GM12892 (cell line): ENCODE measurements at regions not wholly inside any gene's neighbourhood (a gene's known extent, or its start where the extent isn't known, plus 50 kb on each side); places are given as distances from the start of the nearest gene placed in this dataset.

Source experiments
- DNase-seq: peaks from one replicate; pipeline ENCODE4 v3.0.0; 2011; ENCODE audit not compliant: insufficient read length
- FAIRE-seq: peaks from 2 replicates; lab custom pipeline; 2011; peaks lifted over from hg19 to GRCh38; lab: Jason Lieb, UNC
- POLR2A ChIP-seq: IDR thresholded peaks from 2 replicates; pipeline ENCODE4 v1.6.1; 2011; ENCODE audit warnings: low read depth, low read length, control low read depth
- POLR2AphosphoS5 ChIP-seq: IDR thresholded peaks from 2 replicates; pipeline ENCODE4 v1.6.1; 2011; ENCODE audit warnings: low read depth, low read length, control low read depth
- TAF1 ChIP-seq: IDR thresholded peaks from 2 replicates; pipeline ENCODE4 v1.6.1; 2011; ENCODE audit warnings: low read depth, mild to moderate bottlenecking, control low read depth, low read length, borderline replicate concordance

GRCh38 chr2:42918671-42919318, 126.4 kb upstream of the HAAO start:
- no peak for DNase-seq
- no peak for FAIRE-seq
- TF ChIP-seq POLR2AphosphoS5 (no peak), TAF1 (no peak), POLR2A (no peak)

- TF ChIP-seq POLR2A (no peak), POLR2AphosphoS5 (no peak), TAF1 (no peak)
- FAIRE-seq (no peak), DNase-seq (no peak)
Measured at GRCh38 chr2:42918041-42918440, 125.7 kb upstream of the HAAO start.

GRCh38 chr2:42917425-42917927, 125.1 kb upstream of the HAAO start:
- FAIRE-seq = no peak
- no peak for TF ChIP-seq POLR2AphosphoS5
- DNase-seq = no peak

GRCh38 chr2:42916324-42916723, 123.9 kb upstream of the HAAO start:
- no peak for TF ChIP-seq POLR2A
- TF ChIP-seq TAF1 = no peak
- no peak for TF ChIP-seq POLR2AphosphoS5
- DNase-seq (no peak), FAIRE-seq (no peak)

- FAIRE-seq (no peak), DNase-seq (no peak)
- TF ChIP-seq TAF1 (no peak), POLR2A (no peak), POLR2AphosphoS5 (no peak)
Measured at GRCh38 chr2:42914860-42915259, 122.5 kb upstream of the HAAO start.

- FAIRE-seq (no peak), DNase-seq (no peak)
- TF ChIP-seq POLR2AphosphoS5 = no peak
- TF ChIP-seq TAF1 = no peak
- no peak for TF ChIP-seq POLR2A
Measured at GRCh38 chr2:42914314-42914713, 121.9 kb upstream of the HAAO start.

- DNase-seq (no peak), FAIRE-seq (no peak)
- TF ChIP-seq TAF1 (no peak), POLR2AphosphoS5 (no peak), POLR2A (no peak)
Measured at GRCh38 chr2:42913280-42913878, 121.0 kb upstream of the HAAO start.

- no peak for DNase-seq
- TF ChIP-seq POLR2AphosphoS5 = no peak
- no peak for TF ChIP-seq TAF1
- TF ChIP-seq POLR2A = no peak
- no peak for FAIRE-seq
Measured at GRCh38 chr2:42910645-42911405, 118.4 kb upstream of the HAAO start.

GRCh38 chr2:42909966-42910365, 117.6 kb upstream of the HAAO start:
- DNase-seq = no peak
- FAIRE-seq = no peak
- TF ChIP-seq POLR2A (no peak), POLR2AphosphoS5 (no peak), TAF1 (no peak)

- no peak for TF ChIP-seq POLR2A
- no peak for TF ChIP-seq TAF1
- TF ChIP-seq POLR2AphosphoS5 = no peak
- no peak for FAIRE-seq
- no peak for DNase-seq
Measured at GRCh38 chr2:42908518-42909200, 116.3 kb upstream of the HAAO start.

- TF ChIP-seq TAF1 = no peak
- no peak for TF ChIP-seq POLR2A
- no peak for TF ChIP-seq POLR2AphosphoS5
- FAIRE-seq (no peak), DNase-seq (no peak)
Measured at GRCh38 chr2:42907835-42908234, 115.5 kb upstream of the HAAO start.

GRCh38 chr2:42906557-42907411, 114.4 kb upstream of the HAAO start:
- DNase-seq = no peak
- TF ChIP-seq POLR2A (no peak), TAF1 (no peak), POLR2AphosphoS5 (no peak)
- peak; percentile 14 for FAIRE-seq
